SIG-M5 (cell line): ENCODE measurements at regions not wholly inside any gene's neighbourhood (a gene's known extent, or its start where the extent isn't known, plus 50 kb on each side); places are given as distances from the start of the nearest gene placed in this dataset.

Source experiments
- DNase-seq: peaks from one replicate; lab custom pipeline; 2025; lab: John Stamatoyannopoulos, UW

GRCh38 chr11:95547186-95547585 lies 242.4 kb downstream of the FAM76B start:
- DNase-seq: no peak

- DNase-seq: no peak
Observed at GRCh38 chr11:95545116-95545875, 244.3 kb downstream of the FAM76B start.

GRCh38 chr11:95544095-95544856 lies 245.3 kb downstream of the FAM76B start:
- no peak for DNase-seq

- no peak for DNase-seq
Observed at GRCh38 chr11:95542868-95543551, 246.6 kb downstream of the FAM76B start.

- DNase-seq: no peak
Observed at GRCh38 chr11:95541715-95542114, 247.9 kb downstream of the FAM76B start.

GRCh38 chr11:95536047-95536690 lies 253.4 kb downstream of the FAM76B start:
- DNase-seq: no peak

- no peak for DNase-seq
Observed at GRCh38 chr11:95534809-95535208, 254.8 kb downstream of the FAM76B start.

- no peak for DNase-seq
Observed at GRCh38 chr11:95534226-95534625, 255.4 kb downstream of the FAM76B start.

GRCh38 chr11:95531116-95531515 lies 258.5 kb downstream of the FAM76B start:
- no peak for DNase-seq

GRCh38 chr11:95524314-95525036 lies 265.1 kb downstream of the FAM76B start:
- DNase-seq: no peak

GRCh38 chr11:95522874-95523273 lies 266.7 kb downstream of the FAM76B start:
- DNase-seq: no peak

GRCh38 chr11:95521862-95522261 lies 267.7 kb downstream of the FAM76B start:
- no peak for DNase-seq

- DNase-seq: no peak
Observed at GRCh38 chr11:95521133-95521542, 268.4 kb downstream of the FAM76B start.

- DNase-seq: no peak
Observed at GRCh38 chr11:95520369-95521132, 269.0 kb downstream of the FAM76B start.

GRCh38 chr11:95519912-95520311 lies 269.7 kb downstream of the FAM76B start:
- no peak for DNase-seq

GRCh38 chr11:95517453-95517852 lies 272.1 kb downstream of the FAM76B start:
- DNase-seq: no peak

GRCh38 chr11:95516786-95517185 lies 272.8 kb downstream of the FAM76B start:
- no peak for DNase-seq

- DNase-seq: no peak
Observed at GRCh38 chr11:95516175-95516574, 273.4 kb downstream of the FAM76B start.

GRCh38 chr11:95515371-95515770 lies 274.2 kb downstream of the FAM76B start:
- DNase-seq: no peak

- no peak for DNase-seq
Observed at GRCh38 chr11:95514416-95515110, 275.0 kb downstream of the FAM76B start.
